Activated CD4-positive, CD25-positive, alpha-beta regulatory T cell (primary cell): ENCODE measurements at regions not wholly inside any gene's neighbourhood (a gene's known extent, or its start where the extent isn't known, plus 50 kb on each side); places are given as distances from the start of the nearest gene placed in this dataset.

Source experiments
- DNase-seq, 4 experiments: peaks; one replicate each; lab custom pipeline; 2025; lab: John Stamatoyannopoulos, UW

GRCh38 chr2:23128684-23129292 is 256.2 kb upstream of the KLHL29 start:
- DNase-seq: no peak

DNA sequence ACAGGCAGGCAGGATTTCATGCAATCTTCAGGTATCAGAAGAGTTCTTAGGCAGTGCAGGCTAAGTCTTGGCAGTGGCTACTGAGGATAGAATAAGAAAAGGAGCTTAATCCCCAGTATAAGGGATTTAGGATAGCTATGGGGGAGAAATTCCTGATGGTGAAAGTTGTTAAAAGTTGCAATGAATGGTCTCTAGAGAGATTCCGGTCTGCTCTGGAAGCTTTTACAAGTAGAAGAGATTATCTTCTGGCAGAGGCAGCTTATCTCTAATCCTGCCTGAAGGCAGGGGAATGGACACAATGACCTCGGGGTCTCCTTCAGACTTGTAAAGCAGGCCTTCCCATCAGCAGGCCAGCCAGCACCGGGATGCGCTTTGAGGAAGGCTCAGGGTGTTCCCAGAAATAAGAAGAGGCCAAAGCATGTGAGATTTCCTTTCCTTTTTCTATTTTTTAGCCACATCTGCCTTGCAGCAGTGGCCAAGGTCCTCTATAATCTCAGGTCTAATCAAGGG is 253.9 kb upstream of the KLHL29 start:
- DNase-seq: no peak

GRCh38 chr2:23132000-23132399 is 253.0 kb upstream of the KLHL29 start:
- no peak for DNase-seq

DNA sequence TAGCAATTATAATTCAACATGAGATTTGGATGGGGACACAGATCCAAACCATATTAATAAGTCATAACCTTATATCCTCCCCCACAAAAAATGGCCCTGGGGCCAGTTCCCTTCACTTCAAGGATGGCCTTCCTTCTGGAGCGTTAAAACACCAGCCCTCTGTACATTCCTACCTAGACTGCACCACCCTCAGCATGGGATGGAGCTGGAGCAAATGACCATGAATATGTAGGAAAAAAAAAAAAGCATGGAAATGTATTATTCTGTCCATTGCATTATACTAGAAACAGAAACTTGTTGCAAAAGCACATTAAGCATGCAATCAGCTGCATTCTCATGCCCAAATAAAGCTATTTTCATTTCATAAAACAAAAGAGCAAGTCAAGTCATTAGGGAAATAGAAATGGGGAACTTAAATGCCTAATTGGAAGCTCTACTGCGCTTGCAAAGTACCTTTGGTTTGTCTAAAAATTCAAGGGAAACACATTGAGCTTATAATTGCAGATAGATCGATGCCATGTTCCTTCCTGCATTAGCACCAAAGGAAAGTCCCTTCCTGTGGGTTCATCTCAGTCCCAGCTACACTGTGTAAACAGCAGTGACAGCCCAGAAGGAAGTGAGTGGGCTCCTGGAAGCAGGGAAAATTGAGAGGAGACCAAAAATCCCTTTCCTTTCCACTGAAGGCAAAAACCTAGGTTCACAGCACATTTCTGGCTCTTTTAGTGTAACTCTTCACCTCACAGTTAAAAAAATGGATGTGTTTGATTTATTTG is 252.0 kb upstream of the KLHL29 start:
- no peak for DNase-seq

DNA sequence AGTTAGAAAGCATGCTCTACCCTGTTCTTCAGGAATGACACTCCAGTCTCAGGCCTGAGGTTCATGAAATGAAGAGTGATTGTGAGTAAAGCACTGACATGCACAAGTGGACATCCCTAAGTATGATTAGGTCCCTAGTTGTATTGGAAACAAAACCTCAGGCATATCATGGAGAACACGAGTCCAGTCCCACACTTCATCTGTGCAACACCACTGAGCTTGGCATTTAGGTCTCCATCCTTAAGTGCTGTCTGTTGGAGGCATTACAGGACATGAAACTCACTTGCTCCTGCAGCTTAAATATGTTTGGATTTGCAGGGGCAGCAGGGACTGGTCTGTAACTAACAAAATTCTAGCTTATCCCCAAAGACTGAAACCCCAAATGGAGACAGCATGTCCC is 250.3 kb upstream of the KLHL29 start:
- no peak for DNase-seq

- no peak for DNase-seq
Measured at GRCh38 chr2:23135481-23136100, 249.4 kb upstream of the KLHL29 start.

GRCh38 chr2:23137166-23137565 is 247.8 kb upstream of the KLHL29 start:
- no peak for DNase-seq

DNA sequence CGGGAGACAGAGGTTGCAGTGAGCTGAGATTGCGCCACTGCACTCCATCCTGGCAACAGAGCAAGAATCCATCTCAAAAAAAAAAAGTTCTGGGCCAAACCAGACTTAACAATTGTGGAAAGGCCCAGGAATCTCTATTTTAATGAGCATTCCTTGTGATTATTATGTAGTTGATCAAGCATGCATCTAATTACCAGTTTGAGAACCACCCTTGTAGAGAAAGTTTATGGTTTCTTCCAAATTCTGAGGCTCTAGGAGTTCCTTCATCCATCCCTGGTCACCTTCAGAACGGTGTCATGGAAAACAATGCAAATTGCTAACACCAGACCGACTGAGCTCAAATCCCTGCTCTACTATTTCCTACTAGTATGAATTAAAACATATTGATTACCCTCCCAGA is 246.3 kb upstream of the KLHL29 start:
- no peak for DNase-seq

DNA sequence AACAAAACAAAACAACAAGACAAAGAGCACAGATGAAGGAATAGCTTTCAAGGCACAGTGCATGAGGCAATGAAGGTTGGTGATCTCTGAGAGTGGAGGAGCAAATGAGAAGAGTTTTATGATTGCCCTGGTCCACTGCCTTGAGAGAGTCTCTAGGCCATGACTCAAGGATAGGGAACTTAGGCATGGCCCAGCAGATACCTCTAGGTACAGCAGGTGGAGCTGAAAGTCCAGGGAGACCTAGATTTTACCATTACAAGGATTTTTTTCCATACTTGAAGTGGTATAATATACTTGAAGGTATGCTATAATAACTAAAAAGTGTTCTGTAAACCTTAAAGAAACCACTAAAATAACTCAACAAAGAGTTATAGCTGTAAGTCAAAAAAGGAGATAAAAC is 239.5 kb upstream of the KLHL29 start:
- no peak for DNase-seq

- no peak for DNase-seq
Measured at GRCh38 chr2:23146011-23146410, 239.0 kb upstream of the KLHL29 start.

- no peak for DNase-seq
Measured at GRCh38 chr2:23148342-23148741, 236.6 kb upstream of the KLHL29 start.

DNA sequence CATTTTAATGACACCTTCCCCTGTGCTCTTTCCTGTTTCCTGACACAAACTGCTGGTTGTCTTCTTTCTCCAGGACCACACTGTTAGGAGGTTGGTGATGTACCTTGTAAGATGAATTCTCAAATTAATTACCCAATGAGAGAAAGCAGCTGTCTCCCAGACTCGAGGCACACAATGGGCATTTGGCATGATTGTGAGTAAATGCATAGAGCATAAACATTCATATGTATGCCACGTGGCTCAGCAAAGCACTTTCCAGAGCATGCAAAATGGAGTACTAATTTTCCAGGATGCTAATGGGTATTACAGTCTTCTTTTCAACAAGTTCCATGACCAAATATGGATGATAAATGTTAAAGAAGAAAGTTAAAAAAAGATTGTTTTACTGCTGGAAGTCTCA is 235.2 kb upstream of the KLHL29 start:
- DNase-seq: no peak

DNA sequence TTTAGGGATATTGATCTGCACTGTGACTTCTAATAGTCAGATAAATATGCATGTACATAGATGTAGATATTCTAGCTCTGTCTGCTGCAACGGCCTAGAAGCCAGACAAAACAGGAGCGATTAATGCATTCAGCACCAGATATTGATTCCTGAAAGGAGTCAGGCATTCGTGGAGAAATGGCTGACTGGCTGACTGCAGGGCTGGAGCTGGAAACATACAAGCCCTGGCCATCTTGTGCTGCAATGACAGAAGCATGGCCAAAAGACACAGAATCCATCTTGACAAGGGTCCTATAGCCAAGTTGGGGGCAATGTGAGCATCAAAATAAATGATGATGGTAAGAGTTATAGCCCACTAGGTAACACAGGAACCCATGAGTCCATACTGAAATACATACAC is 231.5 kb upstream of the KLHL29 start:
- no peak for DNase-seq

GRCh38 chr2:23155022-23155421 is 230.0 kb upstream of the KLHL29 start:
- no peak for DNase-seq

DNA sequence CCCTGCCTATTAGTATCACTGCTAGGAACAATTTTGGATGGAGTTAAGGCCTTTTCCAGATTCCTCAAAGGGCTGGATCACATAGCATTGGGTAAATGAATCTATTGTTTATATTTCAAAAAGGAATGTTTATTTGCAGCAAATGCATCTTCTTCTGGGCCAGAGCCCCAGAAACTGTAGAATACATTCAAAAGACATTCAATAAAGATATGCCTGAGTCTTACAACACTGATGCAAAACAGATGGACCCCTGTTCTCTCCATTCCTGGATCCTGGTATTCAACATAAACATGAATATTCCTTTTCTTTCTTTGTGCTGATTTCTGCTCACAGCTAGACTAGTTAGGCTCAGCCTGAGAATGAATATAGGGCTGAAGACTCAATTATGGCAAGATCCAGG is 227.2 kb upstream of the KLHL29 start:
- DNase-seq: no peak

DNA sequence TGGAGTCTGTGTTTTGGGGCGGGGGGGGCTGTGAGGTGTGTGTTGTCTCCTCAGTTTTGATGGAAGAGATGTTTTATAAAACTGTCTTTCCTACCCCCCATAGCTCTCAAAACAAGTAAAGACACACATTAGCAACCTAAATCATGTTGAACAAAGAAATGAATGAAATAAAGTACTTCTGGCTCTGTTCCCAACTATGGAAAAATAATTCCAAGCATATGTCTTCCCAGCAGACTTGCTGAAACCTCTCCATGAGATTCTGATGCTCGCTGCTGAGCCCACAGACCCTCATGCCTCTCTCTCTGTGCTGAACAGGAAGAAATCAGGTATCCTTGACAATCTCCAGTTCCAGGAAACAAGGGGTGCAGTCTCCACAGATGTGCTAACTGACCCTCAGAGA is 226.7 kb upstream of the KLHL29 start:
- no peak for DNase-seq

DNA sequence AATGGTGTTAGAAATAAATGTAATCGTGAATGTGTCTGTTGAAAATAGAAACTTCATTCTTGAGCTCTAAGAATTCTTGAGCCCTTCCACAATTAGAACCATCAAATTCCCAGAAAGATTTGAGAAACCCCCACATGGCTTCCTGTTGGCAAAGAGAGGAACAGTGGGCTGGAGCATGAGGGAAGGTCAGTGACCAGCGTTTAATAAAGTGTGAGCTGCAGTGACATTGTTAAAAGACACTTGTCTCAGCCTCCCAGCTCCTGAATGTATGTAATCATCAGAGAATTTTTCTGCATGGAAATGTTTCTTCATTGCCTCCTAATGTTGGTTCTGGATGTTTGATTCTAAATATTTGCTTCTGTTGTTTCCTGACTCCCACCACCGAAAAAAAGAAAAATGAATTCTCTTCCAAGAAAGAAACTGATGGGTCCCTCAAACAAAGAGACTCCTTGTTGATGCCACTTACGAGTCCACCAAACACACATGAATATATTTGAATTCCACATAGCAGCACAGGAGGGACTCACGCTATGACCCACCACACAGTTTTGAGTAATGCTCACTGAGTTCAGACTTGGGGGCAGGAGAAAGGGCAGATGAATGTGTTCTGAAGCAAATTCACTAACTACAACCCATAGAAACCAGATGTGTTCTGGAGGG is 225.1 kb upstream of the KLHL29 start:
- no peak for DNase-seq

- no peak for DNase-seq
Measured at GRCh38 chr2:23164173-23164572, 220.8 kb upstream of the KLHL29 start.

GRCh38 chr2:23169896-23170295 is 215.1 kb upstream of the KLHL29 start:
- DNase-seq: no peak

- no peak for DNase-seq
Measured at GRCh38 chr2:23171108-23171507, 213.9 kb upstream of the KLHL29 start.

DNA sequence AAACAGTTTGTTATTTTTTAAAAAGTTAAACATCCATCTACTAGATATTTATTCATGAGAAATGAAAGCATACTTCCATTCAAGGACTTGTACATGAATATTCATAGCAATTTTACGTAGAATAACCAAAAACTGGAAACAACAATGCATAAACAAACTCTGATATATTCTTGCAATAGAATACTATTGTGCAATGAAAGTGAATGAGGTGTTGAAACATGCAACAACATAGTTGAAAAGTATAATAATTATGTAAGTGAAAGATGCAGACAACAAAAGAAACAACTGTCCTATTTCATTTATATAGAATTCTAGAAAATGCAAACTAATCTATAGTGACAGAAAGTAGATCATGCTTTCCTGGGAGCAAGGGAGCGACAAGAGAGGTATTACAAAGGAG is 206.6 kb upstream of the KLHL29 start:
- no peak for DNase-seq

DNA sequence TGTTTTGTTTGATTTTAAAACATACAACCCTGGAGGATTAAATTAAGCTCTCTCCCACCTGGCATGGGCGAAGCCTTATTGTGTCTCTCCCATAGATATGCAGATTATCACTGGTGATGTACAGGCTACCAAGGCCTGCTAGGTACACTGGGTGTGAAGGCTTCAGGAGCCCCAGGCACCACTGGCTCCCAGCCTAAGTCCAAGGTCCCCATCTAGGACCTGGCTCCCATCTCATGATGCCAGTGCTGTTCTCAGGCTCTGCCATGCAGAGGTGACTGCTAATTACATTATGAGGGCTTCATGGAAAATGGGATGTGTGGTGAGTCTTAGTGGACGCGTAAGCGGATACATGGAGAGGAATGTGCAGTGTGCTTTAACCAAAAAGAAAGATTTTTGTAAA is 201.2 kb upstream of the KLHL29 start:
- DNase-seq: no peak
